ENCODE measurements at regions not wholly inside any gene's neighbourhood (a gene's known extent, or its start where the extent isn't known, plus 50 kb on each side); places are given as distances from the start of the nearest gene placed in this dataset.

DNA sequence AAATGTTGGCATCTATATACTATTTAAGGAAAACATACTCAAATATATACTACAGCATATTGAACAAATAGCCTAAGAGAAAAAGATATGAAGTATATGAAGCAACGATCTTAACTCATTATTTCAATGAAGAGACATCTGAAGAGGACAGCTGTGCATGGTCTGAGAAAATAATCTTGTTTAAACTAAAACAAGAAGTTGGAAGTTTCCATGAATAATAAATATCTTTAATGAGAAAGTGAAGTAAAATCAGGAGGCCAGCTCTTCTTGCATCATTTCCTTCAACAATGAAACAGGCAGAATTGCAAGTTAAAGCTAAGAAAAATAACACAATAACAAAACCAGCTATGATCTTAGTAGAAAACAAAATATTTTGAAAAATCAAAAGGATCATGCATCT lies 1265.4 kb upstream of the MAP3K7 start:
- TF ChIP-seq, protein P1, sequence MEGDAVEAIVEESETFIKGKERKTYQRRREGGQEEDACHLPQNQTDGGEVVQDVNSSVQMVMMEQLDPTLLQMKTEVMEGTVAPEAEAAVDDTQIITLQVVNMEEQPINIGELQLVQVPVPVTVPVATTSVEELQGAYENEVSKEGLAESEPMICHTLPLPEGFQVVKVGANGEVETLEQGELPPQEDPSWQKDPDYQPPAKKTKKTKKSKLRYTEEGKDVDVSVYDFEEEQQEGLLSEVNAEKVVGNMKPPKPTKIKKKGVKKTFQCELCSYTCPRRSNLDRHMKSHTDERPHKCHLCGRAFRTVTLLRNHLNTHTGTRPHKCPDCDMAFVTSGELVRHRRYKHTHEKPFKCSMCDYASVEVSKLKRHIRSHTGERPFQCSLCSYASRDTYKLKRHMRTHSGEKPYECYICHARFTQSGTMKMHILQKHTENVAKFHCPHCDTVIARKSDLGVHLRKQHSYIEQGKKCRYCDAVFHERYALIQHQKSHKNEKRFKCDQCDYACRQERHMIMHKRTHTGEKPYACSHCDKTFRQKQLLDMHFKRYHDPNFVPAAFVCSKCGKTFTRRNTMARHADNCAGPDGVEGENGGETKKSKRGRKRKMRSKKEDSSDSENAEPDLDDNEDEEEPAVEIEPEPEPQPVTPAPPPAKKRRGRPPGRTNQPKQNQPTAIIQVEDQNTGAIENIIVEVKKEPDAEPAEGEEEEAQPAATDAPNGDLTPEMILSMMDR (IDR thresholded peaks at IDR 0.05): no peak
- no peak for DNase-seq
- no peaks in the 10 kb centered on the region for H3K27me3 ChIP-seq
- no peak overlapping the region for H3K27ac ChIP-seq
- H3K4me3 ChIP-seq: no peak overlapping the region
- H3K9me3 ChIP-seq: no peaks in the 10 kb centered on the region
- intact Hi-C loops (cut with DNase I; ENCODE audit: low total_unique reads): no loop called here
- H3K36me3 ChIP-seq: no peaks in the 10 kb centered on the region
- H3K4me1 ChIP-seq: no peaks in the 10 kb centered on the region

DNA sequence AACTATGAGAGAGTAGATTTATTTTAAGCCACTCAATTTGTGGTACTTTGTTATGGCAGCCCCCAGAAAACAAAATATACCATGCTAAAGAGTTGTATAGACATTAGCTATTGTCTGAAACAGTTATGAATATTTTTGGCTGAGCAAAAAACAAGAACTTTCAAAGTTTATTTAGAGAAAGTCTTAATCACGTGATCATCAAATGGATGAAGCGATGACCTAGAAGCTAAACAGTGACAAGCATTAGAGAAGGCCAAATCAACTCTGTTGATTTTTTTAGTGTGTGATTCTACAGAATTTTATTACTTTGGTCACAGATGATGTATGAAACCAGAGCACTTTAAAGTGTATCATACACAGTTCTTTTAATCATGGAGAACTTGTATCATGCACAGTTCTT lies 1247.9 kb upstream of the MAP3K7 start:
- Histone ChIP-seq H3K9me3 (no peaks in the 10 kb centered on the region), H3K27ac (no peak overlapping the region), H3K36me3 (no peaks in the 10 kb centered on the region), H3K27me3 (no peaks in the 10 kb centered on the region), H3K4me3 (no peak overlapping the region), H3K4me1 (no peaks in the 10 kb centered on the region)
- no peak for DNase-seq
- TF ChIP-seq, protein P1 (IDR thresholded peaks at IDR 0.05): no peak
- intact Hi-C loops (cut with DNase I; ENCODE audit: low total_unique reads): no loop called here

DNA sequence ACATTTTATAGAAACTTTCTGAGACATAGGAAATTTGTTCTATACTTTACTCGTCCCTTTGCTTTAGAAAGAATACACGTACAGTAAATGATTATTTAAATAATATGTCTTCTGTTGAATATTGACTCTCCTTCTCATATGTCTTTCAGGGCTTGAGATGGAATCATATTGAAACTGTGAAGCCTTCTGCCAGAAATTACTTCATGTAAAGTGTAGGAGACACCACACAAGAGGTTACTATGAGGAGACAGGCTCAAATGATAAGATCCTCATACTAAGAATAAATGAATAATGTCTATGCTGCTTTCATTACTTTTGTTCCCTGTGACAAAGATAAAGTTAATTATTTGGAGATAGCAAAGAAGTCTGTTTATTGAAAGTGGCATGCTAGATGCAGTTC lies 1240.3 kb upstream of the MAP3K7 start:
- Histone ChIP-seq H3K4me3 (no peak overlapping the region), H3K4me1 (no peaks in the 10 kb centered on the region), H3K27me3 (no peaks in the 10 kb centered on the region), H3K36me3 (no peaks in the 10 kb centered on the region), H3K27ac (no peak overlapping the region), H3K9me3 (no peaks in the 10 kb centered on the region)
- DNase-seq: no peak
- TF ChIP-seq, protein P1 (IDR thresholded peaks at IDR 0.05): no peak
- intact Hi-C loops (cut with DNase I; ENCODE audit: low total_unique reads): no loop called here

DNA sequence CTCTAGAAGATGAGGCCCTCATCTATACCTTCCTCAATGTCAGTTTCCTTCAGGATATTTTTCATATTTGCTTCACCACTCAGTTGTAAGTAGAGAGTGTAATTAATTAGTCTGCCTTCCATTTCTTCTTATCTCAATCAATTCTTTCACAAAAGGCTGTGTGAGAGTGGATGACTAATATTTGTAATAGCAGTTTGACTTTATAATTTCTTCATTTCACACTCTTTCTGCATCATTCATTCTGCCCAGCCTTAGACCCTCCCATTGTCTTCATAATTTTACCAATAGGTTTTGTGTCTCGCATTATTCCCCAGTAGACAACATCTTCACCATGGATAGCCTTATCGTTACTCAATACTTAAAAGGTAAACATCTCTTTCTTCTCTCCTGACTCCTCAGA lies 1239.3 kb upstream of the MAP3K7 start:
- TF ChIP-seq, protein P1 (IDR thresholded peaks at IDR 0.05): no peak
- no peaks in the 10 kb centered on the region for H3K4me1 ChIP-seq
- DNase-seq: no peak
- intact Hi-C loops (cut with DNase I; ENCODE audit: low total_unique reads): no loop called here
- H3K9me3 ChIP-seq: no peaks in the 10 kb centered on the region
- no peak overlapping the region for H3K4me3 ChIP-seq
- H3K27ac ChIP-seq: no peak overlapping the region
- H3K27me3 ChIP-seq: no peaks in the 10 kb centered on the region
- H3K36me3 ChIP-seq: no peaks in the 10 kb centered on the region

DNA sequence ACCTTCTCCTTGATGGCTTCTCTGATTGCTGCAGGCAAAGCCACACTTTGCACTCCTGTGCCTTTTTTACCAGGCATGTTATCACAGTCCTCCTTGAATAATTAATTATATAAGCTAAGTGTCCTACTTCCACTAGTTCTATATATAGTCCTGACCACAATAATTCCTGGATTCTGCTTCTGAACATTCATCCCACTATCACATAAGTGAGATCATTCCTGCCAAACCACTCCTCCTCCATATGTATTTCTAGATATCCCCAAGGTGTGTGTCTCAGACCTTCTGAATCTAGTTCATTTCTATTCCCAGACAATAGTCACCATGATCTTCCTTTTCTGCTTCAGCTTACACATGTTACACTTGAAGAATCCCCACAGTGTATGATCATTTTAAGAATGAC lies 1237.5 kb upstream of the MAP3K7 start:
- Histone ChIP-seq H3K4me1 (no peaks in the 10 kb centered on the region), H3K27me3 (no peaks in the 10 kb centered on the region), H3K9me3 (no peaks in the 10 kb centered on the region), H3K27ac (no peak overlapping the region), H3K36me3 (no peaks in the 10 kb centered on the region), H3K4me3 (no peak overlapping the region)
- intact Hi-C loops (cut with DNase I; ENCODE audit: low total_unique reads): no loop called here
- no peak for DNase-seq
- TF ChIP-seq, protein P1 (IDR thresholded peaks at IDR 0.05): no peak

DNA sequence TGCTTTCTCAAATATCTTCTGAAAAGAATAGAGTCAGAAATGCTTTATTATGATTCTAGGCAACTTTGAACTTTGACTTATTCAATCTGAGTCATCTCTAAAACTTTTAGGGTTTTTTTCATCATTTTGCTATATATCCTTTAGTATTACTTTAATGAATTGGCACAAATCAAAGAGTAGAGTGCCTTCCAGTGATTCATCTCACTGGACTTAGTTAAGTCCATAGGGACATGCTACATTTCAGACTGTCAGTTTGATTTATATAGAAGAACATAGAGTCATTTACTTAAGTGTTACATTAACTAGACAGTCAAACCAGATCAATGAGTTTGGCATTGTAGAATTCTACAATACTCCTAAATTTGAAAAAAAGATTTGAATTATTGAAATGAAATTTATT lies 1235.7 kb upstream of the MAP3K7 start:
- Histone ChIP-seq H3K4me3 (no peak overlapping the region), H3K27ac (no peak overlapping the region), H3K36me3 (no peaks in the 10 kb centered on the region), H3K4me1 (no peaks in the 10 kb centered on the region), H3K27me3 (no peaks in the 10 kb centered on the region), H3K9me3 (no peaks in the 10 kb centered on the region)
- TF ChIP-seq, protein P1 (IDR thresholded peaks at IDR 0.05): no peak
- intact Hi-C loops (cut with DNase I; ENCODE audit: low total_unique reads): no loop called here
- no peak for DNase-seq
